ENCODE measurements at regions not wholly inside any gene's neighbourhood (a gene's known extent, or its start where the extent isn't known, plus 50 kb on each side); places are given as distances from the start of the nearest gene placed in this dataset.

DNA sequence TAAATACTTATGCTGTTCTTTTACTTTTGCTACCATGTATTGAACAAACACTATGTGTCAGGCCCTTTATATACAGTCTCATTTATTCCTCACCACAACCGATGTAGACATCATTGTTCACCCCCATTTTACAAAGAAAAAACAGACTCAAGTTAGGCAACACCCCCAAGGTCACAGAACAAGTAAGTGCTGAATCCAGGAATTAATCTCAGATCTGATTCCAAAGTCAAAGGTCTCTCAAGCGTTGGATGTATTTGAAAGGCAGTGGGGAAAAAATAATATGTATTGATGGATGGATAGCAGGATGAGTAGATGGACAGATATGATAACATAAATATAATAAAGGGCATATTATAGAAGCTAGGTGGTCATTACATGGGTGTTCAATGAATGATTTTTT, 85.1 kb upstream of the VLDLR start:
- intact Hi-C loops (cut with micrococcal nuclease) (no loop called here), in situ Hi-C loops (cut with MboI) (no loop called here)
- Histone ChIP-seq H3K4me1 (replicated peaks in 1 of 2; ENCODE audit: control insufficient read depth in 2 of 2, insufficient read depth in 2 of 2, low read length in 2 of 2) (no peaks in the 10 kb centered on the region), H3K9ac (ENCODE audit: insufficient read depth in 1 of 2, low read depth in 2 of 2, low read length in 2 of 2) (no peak overlapping the region), H2AFZ (ENCODE audit: low read depth, low read length) (no peak overlapping the region), H3K9me1 (ENCODE audit: control insufficient read depth, insufficient read depth, low read length) (no peaks in the 10 kb centered on the region), H3K36me3 (ENCODE audit: control insufficient read depth, insufficient read depth, low read length) (no peaks in the 10 kb centered on the region), H3K4me3 (no peak overlapping the region), H3K27me3 (ENCODE audit: control insufficient read depth in 2 of 2, insufficient read depth in 2 of 2, low read length in 2 of 2) (no peaks in the 10 kb centered on the region), H4K20me1 (replicated peaks; ENCODE audit: control insufficient read depth, insufficient read depth, low read length) (no peaks in the 10 kb centered on the region), H3K79me2 (ENCODE audit: control insufficient read depth, insufficient read depth, low read length) (no peaks in the 10 kb centered on the region), H3K27ac (ENCODE audit: extremely low read depth, low read depth, low read length) (no peak overlapping the region), H3K4me2 (ENCODE audit: insufficient read depth, low read length) (no peak overlapping the region), H3K9me3 (replicated peaks; ENCODE audit: control insufficient read depth, insufficient read depth, low read depth, low read length) (no peaks in the 10 kb centered on the region)
- WGBS (ENCODE audit: insufficient coverage, low coverage, missing lambda C conversion rate), result 0% methylated on average over 2 of the region's 2 CpGs
- ChIA-PET CTCF (ENCODE audit: low intra/inter-chr PET ratio) (no interaction called here), POLR2A (no interaction called here)
- no peak for FAIRE-seq
- ATAC-seq, result no peak
- no peak for DNase-seq (ENCODE audit: extremely low read depth in 1 of 4, low spot score in 3 of 4)
- BruUV-seq (replicated peaks), result no TSS peak
- TF ChIP-seq, protein P1, sequence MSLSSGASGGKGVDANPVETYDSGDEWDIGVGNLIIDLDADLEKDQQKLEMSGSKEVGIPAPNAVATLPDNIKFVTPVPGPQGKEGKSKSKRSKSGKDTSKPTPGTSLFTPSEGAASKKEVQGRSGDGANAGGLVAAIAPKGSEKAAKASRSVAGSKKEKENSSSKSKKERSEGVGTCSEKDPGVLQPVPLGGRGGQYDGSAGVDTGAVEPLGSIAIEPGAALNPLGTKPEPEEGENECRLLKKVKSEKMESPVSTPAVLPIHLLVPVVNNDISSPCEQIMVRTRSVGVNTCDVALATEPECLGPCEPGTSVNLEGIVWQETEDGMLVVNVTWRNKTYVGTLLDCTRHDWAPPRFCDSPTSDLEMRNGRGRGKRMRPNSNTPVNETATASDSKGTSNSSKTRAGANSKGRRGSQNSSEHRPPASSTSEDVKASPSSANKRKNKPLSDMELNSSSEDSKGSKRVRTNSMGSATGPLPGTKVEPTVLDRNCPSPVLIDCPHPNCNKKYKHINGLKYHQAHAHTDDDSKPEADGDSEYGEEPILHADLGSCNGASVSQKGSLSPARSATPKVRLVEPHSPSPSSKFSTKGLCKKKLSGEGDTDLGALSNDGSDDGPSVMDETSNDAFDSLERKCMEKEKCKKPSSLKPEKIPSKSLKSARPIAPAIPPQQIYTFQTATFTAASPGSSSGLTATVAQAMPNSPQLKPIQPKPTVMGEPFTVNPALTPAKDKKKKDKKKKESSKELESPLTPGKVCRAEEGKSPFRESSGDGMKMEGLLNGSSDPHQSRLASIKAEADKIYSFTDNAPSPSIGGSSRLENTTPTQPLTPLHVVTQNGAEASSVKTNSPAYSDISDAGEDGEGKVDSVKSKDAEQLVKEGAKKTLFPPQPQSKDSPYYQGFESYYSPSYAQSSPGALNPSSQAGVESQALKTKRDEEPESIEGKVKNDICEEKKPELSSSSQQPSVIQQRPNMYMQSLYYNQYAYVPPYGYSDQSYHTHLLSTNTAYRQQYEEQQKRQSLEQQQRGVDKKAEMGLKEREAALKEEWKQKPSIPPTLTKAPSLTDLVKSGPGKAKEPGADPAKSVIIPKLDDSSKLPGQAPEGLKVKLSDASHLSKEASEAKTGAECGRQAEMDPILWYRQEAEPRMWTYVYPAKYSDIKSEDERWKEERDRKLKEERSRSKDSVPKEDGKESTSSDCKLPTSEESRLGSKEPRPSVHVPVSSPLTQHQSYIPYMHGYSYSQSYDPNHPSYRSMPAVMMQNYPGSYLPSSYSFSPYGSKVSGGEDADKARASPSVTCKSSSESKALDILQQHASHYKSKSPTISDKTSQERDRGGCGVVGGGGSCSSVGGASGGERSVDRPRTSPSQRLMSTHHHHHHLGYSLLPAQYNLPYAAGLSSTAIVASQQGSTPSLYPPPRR (CRISPR knock-in tag; IDR thresholded peaks at IDR 0.05; ENCODE audit: borderline replicate concordance), result no peak
- no peak for TF ChIP-seq ZBTB9 (CRISPR knock-in tag; IDR thresholded peaks at IDR 0.05)
- TF ChIP-seq, protein P2, sequence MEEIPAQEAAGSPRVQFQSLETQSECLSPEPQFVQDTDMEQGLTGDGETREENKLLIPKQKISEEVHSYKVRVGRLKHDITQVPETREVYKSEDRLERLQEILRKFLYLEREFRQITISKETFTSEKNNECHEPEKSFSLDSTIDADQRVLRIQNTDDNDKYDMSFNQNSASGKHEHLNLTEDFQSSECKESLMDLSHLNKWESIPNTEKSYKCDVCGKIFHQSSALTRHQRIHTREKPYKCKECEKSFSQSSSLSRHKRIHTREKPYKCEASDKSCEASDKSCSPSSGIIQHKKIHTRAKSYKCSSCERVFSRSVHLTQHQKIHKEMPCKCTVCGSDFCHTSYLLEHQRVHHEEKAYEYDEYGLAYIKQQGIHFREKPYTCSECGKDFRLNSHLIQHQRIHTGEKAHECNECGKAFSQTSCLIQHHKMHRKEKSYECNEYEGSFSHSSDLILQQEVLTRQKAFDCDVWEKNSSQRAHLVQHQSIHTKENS (CRISPR knock-in tag; IDR thresholded peaks at IDR 0.05), result no peak
- no peak for TF ChIP-seq HNRNPH1 (optimal IDR thresholded peaks at IDR 0.05; ENCODE audit: low read depth, low read length)
- TF ChIP-seq, protein P3, sequence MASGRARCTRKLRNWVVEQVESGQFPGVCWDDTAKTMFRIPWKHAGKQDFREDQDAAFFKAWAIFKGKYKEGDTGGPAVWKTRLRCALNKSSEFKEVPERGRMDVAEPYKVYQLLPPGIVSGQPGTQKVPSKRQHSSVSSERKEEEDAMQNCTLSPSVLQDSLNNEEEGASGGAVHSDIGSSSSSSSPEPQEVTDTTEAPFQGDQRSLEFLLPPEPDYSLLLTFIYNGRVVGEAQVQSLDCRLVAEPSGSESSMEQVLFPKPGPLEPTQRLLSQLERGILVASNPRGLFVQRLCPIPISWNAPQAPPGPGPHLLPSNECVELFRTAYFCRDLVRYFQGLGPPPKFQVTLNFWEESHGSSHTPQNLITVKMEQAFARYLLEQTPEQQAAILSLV (tag; IDR thresholded peaks at IDR 0.05), result no peak
- TF ChIP-seq, protein P4, sequence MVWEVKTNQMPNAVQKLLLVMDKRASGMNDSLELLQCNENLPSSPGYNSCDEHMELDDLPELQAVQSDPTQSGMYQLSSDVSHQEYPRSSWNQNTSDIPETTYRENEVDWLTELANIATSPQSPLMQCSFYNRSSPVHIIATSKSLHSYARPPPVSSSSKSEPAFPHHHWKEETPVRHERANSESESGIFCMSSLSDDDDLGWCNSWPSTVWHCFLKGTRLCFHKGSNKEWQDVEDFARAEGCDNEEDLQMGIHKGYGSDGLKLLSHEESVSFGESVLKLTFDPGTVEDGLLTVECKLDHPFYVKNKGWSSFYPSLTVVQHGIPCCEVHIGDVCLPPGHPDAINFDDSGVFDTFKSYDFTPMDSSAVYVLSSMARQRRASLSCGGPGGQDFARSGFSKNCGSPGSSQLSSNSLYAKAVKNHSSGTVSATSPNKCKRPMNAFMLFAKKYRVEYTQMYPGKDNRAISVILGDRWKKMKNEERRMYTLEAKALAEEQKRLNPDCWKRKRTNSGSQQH (CRISPR knock-in tag; IDR thresholded peaks at IDR 0.05), result no peak
- no peak for TF ChIP-seq PKNOX1 (IDR thresholded peaks at IDR 0.05)
- no peak for TF ChIP-seq ZC3H11A (IDR thresholded peaks at IDR 0.05; ENCODE audit: low read depth, low read length)
- no peak for TF ChIP-seq NCOA4 (IDR thresholded peaks at IDR 0.05; ENCODE audit: partially characterized antibody)
